ENCODE measurements at regions not wholly inside any gene's neighbourhood (a gene's known extent, or its start where the extent isn't known, plus 50 kb on each side); places are given as distances from the start of the nearest gene placed in this dataset.

- Mint-ChIP-seq H3K4me3 (ENCODE audit: unreplicated experiment) (no peak overlapping the region), H3K9me3 (ENCODE audit: unreplicated experiment) (no peaks in the 10 kb centered on the region), H3K4me1 (ENCODE audit: unreplicated experiment) (no peaks in the 10 kb centered on the region), H3K27me3 (ENCODE audit: unreplicated experiment) (no peaks in the 10 kb centered on the region), H3K36me3 (ENCODE audit: low read depth, unreplicated experiment) (no peaks in the 10 kb centered on the region), H3K27ac (ENCODE audit: unreplicated experiment) (no peak overlapping the region)
- no peak for DNase-seq (ENCODE audit: low spot score)
- no peak for TF ChIP-seq CTCF (IDR thresholded peaks at IDR 0.05; ENCODE audit: unreplicated experiment)
Measured at GRCh38 chr11:22466809-22467208, 128.6 kb downstream of the SLC17A6 start.

GRCh38 chr11:22466351-22466750, 128.2 kb downstream of the SLC17A6 start:
- no peak for TF ChIP-seq CTCF (IDR thresholded peaks at IDR 0.05; ENCODE audit: unreplicated experiment)
- no peaks in the 10 kb centered on the region for H3K27me3 Mint-ChIP-seq (ENCODE audit: unreplicated experiment)
- H3K4me3 Mint-ChIP-seq (ENCODE audit: unreplicated experiment), result no peak overlapping the region
- no peaks in the 10 kb centered on the region for H3K9me3 Mint-ChIP-seq (ENCODE audit: unreplicated experiment)
- no peak for DNase-seq (ENCODE audit: low spot score)
- H3K4me1 Mint-ChIP-seq (ENCODE audit: unreplicated experiment), result no peaks in the 10 kb centered on the region
- H3K27ac Mint-ChIP-seq (ENCODE audit: unreplicated experiment), result no peak overlapping the region
- H3K36me3 Mint-ChIP-seq (ENCODE audit: low read depth, unreplicated experiment), result no peaks in the 10 kb centered on the region

- no peaks in the 10 kb centered on the region for H3K27me3 Mint-ChIP-seq (ENCODE audit: unreplicated experiment)
- TF ChIP-seq CTCF (IDR thresholded peaks at IDR 0.05; ENCODE audit: unreplicated experiment), result no peak
Measured at GRCh38 chr11:22465620-22466019, 127.4 kb downstream of the SLC17A6 start.

GRCh38 chr11:22461626-22462025, 123.4 kb downstream of the SLC17A6 start:
- Mint-ChIP-seq H3K9me3 (ENCODE audit: unreplicated experiment) (no peaks in the 10 kb centered on the region), H3K36me3 (ENCODE audit: low read depth, unreplicated experiment) (no peaks in the 10 kb centered on the region), H3K4me3 (ENCODE audit: unreplicated experiment) (no peak overlapping the region), H3K27me3 (ENCODE audit: unreplicated experiment) (no peaks in the 10 kb centered on the region), H3K4me1 (ENCODE audit: unreplicated experiment) (no peaks in the 10 kb centered on the region), H3K27ac (ENCODE audit: unreplicated experiment) (no peak overlapping the region)
- TF ChIP-seq CTCF (IDR thresholded peaks at IDR 0.05; ENCODE audit: unreplicated experiment), result no peak
- no peak for DNase-seq (ENCODE audit: low spot score)

More at GRCh38 chr11:22465620-22466019, 127.4 kb downstream of the SLC17A6 start:
- Mint-ChIP-seq H3K27ac (ENCODE audit: unreplicated experiment) (no peak overlapping the region), H3K4me1 (ENCODE audit: unreplicated experiment) (no peaks in the 10 kb centered on the region), H3K9me3 (ENCODE audit: unreplicated experiment) (no peaks in the 10 kb centered on the region), H3K4me3 (ENCODE audit: unreplicated experiment) (no peak overlapping the region), H3K36me3 (ENCODE audit: low read depth, unreplicated experiment) (no peaks in the 10 kb centered on the region)
- no peak for DNase-seq (ENCODE audit: low spot score)

GRCh38 chr11:22460181-22460580, 122.0 kb downstream of the SLC17A6 start:
- Mint-ChIP-seq H3K4me3 (ENCODE audit: unreplicated experiment) (no peak overlapping the region), H3K4me1 (ENCODE audit: unreplicated experiment) (no peaks in the 10 kb centered on the region), H3K27me3 (ENCODE audit: unreplicated experiment) (no peaks in the 10 kb centered on the region), H3K27ac (ENCODE audit: unreplicated experiment) (no peak overlapping the region), H3K9me3 (ENCODE audit: unreplicated experiment) (no peaks in the 10 kb centered on the region), H3K36me3 (ENCODE audit: low read depth, unreplicated experiment) (no peaks in the 10 kb centered on the region)
- no peak for DNase-seq (ENCODE audit: low spot score)
- no peak for TF ChIP-seq CTCF (IDR thresholded peaks at IDR 0.05; ENCODE audit: unreplicated experiment)

Measured in endothelial cell (in vitro differentiated cells).